ENCODE measurements at regions not wholly inside any gene's neighbourhood (a gene's known extent, or its start where the extent isn't known, plus 50 kb on each side); places are given as distances from the start of the nearest gene placed in this dataset.

DNA sequence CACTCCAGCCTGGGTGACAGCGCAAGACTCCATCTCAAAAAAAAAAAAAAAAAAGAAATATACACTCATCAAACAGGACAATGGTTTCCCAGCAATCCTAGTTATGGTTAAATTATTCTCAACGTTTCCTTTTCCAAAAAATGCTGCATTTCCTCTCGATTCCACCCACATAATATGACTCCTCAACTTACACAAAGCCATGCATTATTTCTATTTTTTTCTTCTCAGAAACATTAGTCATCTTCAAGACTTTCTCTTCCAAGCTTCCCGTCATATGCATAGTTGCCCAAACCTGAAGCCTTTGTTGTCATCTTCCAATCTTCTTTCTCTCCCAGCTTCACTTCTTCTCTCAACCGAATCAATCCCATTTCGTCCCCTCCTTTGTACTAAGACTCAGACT lies 61.4 kb upstream of the RANBP6 start:
- ChIA-PET CTCF (interaction anchor here (0.7 to 1.0 kb wide), 2 partner anchors 192 to 927 kb away, joined by 3 read pairs; no protein-coding TSS in a partner anchor), POLR2A (no interaction called here)
- TF ChIP-seq CHD4 (IDR thresholded peaks at IDR 0.05; ENCODE audit: borderline replicate concordance) (no peak), SMC3 (IDR thresholded peaks at IDR 0.05) (no peak), KDM5A (IDR thresholded peaks at IDR 0.05) (no peak), ZFP36 (IDR thresholded peaks at IDR 0.05; ENCODE audit: borderline replicate concordance, partially characterized antibody) (no peak), GATA3 (IDR thresholded peaks at IDR 0.05; ENCODE audit: borderline replicate concordance) (no peak), RAD21 (conservative IDR thresholded peaks at IDR 0.05 in 1 of 2, IDR thresholded peaks at IDR 0.05 in 1 of 2) (no peak), FOXS1 (CRISPR knock-in tag; IDR thresholded peaks at IDR 0.05) (no peak), JUNB (IDR thresholded peaks at IDR 0.05) (no peak), SREBF2 (IDR thresholded peaks at IDR 0.05) (no peak)
- TF ChIP-seq, protein P1, sequence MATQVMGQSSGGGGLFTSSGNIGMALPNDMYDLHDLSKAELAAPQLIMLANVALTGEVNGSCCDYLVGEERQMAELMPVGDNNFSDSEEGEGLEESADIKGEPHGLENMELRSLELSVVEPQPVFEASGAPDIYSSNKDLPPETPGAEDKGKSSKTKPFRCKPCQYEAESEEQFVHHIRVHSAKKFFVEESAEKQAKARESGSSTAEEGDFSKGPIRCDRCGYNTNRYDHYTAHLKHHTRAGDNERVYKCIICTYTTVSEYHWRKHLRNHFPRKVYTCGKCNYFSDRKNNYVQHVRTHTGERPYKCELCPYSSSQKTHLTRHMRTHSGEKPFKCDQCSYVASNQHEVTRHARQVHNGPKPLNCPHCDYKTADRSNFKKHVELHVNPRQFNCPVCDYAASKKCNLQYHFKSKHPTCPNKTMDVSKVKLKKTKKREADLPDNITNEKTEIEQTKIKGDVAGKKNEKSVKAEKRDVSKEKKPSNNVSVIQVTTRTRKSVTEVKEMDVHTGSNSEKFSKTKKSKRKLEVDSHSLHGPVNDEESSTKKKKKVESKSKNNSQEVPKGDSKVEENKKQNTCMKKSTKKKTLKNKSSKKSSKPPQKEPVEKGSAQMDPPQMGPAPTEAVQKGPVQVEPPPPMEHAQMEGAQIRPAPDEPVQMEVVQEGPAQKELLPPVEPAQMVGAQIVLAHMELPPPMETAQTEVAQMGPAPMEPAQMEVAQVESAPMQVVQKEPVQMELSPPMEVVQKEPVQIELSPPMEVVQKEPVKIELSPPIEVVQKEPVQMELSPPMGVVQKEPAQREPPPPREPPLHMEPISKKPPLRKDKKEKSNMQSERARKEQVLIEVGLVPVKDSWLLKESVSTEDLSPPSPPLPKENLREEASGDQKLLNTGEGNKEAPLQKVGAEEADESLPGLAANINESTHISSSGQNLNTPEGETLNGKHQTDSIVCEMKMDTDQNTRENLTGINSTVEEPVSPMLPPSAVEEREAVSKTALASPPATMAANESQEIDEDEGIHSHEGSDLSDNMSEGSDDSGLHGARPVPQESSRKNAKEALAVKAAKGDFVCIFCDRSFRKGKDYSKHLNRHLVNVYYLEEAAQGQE (IDR thresholded peaks at IDR 0.05) = no peak
- TF ChIP-seq, protein P2, sequence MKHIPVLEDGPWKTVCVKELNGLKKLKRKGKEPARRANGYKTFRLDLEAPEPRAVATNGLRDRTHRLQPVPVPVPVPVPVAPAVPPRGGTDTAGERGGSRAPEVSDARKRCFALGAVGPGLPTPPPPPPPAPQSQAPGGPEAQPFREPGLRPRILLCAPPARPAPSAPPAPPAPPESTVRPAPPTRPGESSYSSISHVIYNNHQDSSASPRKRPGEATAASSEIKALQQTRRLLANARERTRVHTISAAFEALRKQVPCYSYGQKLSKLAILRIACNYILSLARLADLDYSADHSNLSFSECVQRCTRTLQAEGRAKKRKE (CRISPR knock-in tag; IDR thresholded peaks at IDR 0.05; ENCODE audit: low read depth) = no peak
- Histone ChIP-seq H3K4me1 (no peaks in the 10 kb centered on the region), H3K4me3 (no peak overlapping the region), H3K9me3 (no peaks in the 10 kb centered on the region), H3K27ac (no peak overlapping the region), H3K4me2 (no peak overlapping the region)
- no peak for DNase-seq (ENCODE audit: low read depth in 1 of 2, low spot score in 1 of 2)
- no peak for ATAC-seq
- 70% methylated on average over 6 of the region's 6 CpGs for WGBS (ENCODE audit: missing lambda C conversion rate)
- no peak for FAIRE-seq

DNA sequence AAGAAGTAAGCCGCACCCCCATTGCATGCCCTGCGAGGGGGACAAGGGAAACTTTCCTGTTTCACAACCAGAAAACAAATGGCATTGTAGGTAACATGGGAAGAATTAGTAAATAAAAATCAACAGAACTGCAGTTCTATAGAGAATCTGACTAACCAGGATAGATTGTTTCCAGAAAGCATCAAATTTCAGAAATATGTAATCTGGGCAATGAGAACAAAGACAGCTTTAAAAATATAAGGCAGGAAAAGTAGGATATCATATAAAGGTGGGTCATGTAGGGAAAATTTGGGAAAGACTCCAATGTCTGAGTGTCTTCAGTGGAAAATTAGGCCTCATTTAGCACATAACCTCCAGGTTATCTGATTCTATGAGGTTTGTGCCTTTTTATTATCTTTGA lies 58.3 kb upstream of the RANBP6 start:
- no peak for ATAC-seq
- CTCF ChIA-PET = interaction anchor here (4.2 kb wide), 1 partner anchor 19 kb away, joined by 18 read pairs; no protein-coding TSS in a partner anchor
- 92% methylated on average over 2 of the region's 2 CpGs for WGBS (ENCODE audit: missing lambda C conversion rate)

DNA sequence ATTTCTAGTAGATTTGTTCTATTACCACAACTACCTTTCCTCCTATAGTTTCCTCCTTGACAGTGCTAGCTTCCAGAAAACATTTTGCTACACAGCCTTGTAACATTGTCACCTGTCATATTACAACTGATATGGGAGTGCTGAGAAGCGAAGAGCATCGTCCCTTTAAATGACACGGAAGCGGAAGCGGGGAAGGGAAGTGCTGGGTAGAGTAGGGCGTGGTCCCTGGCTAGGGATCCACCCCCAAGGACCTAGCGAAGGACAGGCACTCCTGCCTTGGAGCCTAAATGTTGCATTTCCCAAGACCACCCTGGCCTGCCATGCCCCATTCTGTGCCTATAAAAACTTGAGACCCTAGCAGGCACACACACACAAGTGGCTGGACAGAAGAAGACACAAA lies 57.4 kb upstream of the RANBP6 start:
- Histone ChIP-seq H3K4me1 (no peaks in the 10 kb centered on the region), H3K4me2 (no peak overlapping the region), H3K27ac (no peak overlapping the region), H3K4me3 (no peak overlapping the region), H3K9me3 (peaks cover 8% of the 10 kb centered on the region)
- TF ChIP-seq JUN (IDR thresholded peaks at IDR 0.05) (no peak), NR3C1 (IDR thresholded peaks at IDR 0.05) (no peak), NPAS2 (CRISPR knock-in tag; IDR thresholded peaks at IDR 0.05; ENCODE audit: borderline replicate concordance) (no peak), ZC3H11A (IDR thresholded peaks at IDR 0.05) (no peak), EP300 (IDR thresholded peaks at IDR 0.05) (no peak), HOXB13 (CRISPR knock-in tag; IDR thresholded peaks at IDR 0.05; ENCODE audit: low read depth) (no peak), HOXA7 (CRISPR knock-in tag; IDR thresholded peaks at IDR 0.05) (no peak)
- TF ChIP-seq, protein P3, sequence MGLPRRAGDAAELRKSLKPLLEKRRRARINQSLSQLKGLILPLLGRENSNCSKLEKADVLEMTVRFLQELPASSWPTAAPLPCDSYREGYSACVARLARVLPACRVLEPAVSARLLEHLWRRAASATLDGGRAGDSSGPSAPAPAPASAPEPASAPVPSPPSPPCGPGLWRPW (IDR thresholded peaks at IDR 0.05) = no peak
- ATAC-seq (no peak), FAIRE-seq (no peak), DNase-seq (ENCODE audit: low read depth in 1 of 2, low spot score in 1 of 2) (no peak)
- WGBS (ENCODE audit: missing lambda C conversion rate) = 76% methylated on average over 7 of the region's 7 CpGs
- POLR2A ChIA-PET = no interaction called here
- CTCF ChIA-PET = interaction anchor here (0.7 to 5.9 kb wide), 3 partner anchors 14 to 233 kb away, joined by 3 to 36 read pairs (median 18); no protein-coding TSS in a partner anchor

More for the DNA sequence above, 58.3 kb upstream of the RANBP6 start:
- Histone ChIP-seq H3K27ac (no peak overlapping the region), H3K4me2 (no peak overlapping the region), H3K4me1 (no peaks in the 10 kb centered on the region), H3K4me3 (no peak overlapping the region), H3K9me3 (peaks cover 8% of the 10 kb centered on the region)
- no peak for DNase-seq (ENCODE audit: low read depth in 1 of 2, low spot score in 1 of 2)
- no peak for FAIRE-seq
- POLR2A ChIA-PET = no interaction called here
- no peak for TF ChIP-seq HOXB13 (CRISPR knock-in tag; IDR thresholded peaks at IDR 0.05; ENCODE audit: low read depth)
